Lower leg skin (tissue), 3 donors: ENCODE measurements at regions not wholly inside any gene's neighbourhood (a gene's known extent, or its start where the extent isn't known, plus 50 kb on each side); places are given as distances from the start of the nearest gene placed in this dataset.

Experiments
- CTCF ChIP-seq, 3 donors: fragments of 450-650 bp; IDR thresholded peaks; one replicate each; pipeline ENCODE4 v1.5.1; 2016; ENCODE audit warnings: antibody characterized with exemption in 3 of 3, mild to moderate bottlenecking in 3 of 3, moderate library complexity in 2 of 3
- POLR2A ChIP-seq, 2 donors: fragments of 450-650 bp; IDR thresholded peaks; one replicate each; pipeline ENCODE4 v1.6.1; 2016 to 2017; ENCODE audit warnings: antibody characterized with exemption in 2 of 2, mild to moderate bottlenecking in 1 of 2, moderate library complexity in 1 of 2

- TF ChIP-seq CTCF (IDR thresholded peaks at IDR 0.05) (no peak), POLR2A (IDR thresholded peaks at IDR 0.05) (no peak)
Measured at GRCh38 chr6:99761711-99762110, 155.1 kb downstream of the PRDM13 start.
